Endothelial cell (in vitro differentiated cells): ENCODE measurements at regions not wholly inside any gene's neighbourhood (a gene's known extent, or its start where the extent isn't known, plus 50 kb on each side); places are given as distances from the start of the nearest gene placed in this dataset.

Source experiments
- DNase-seq: peaks from one replicate; pipeline ENCODE4 v3.0.0; 2021; ENCODE audit warnings: low spot score
- H3K27ac Mint-ChIP-seq: one replicate; pipeline ENCODE4 v1.8.0; 2021; ENCODE audit warnings: mixed read lengths, inconsistent platforms; ENCODE audit not compliant: unreplicated experiment
- H3K27me3 Mint-ChIP-seq: one replicate; pipeline ENCODE4 v1.8.0; 2021; ENCODE audit warnings: mild to moderate bottlenecking, moderate library complexity, mixed read lengths, inconsistent platforms; ENCODE audit not compliant: unreplicated experiment
- H3K36me3 Mint-ChIP-seq: one replicate; pipeline ENCODE4 v1.8.0; 2021; ENCODE audit warnings: mild to moderate bottlenecking, low read depth, mixed read lengths, inconsistent platforms; ENCODE audit not compliant: unreplicated experiment
- H3K4me1 Mint-ChIP-seq: one replicate; pipeline ENCODE4 v1.8.0; 2021; ENCODE audit warnings: mild to moderate bottlenecking, mixed read lengths, inconsistent platforms; ENCODE audit not compliant: unreplicated experiment
- H3K4me3 Mint-ChIP-seq: one replicate; pipeline ENCODE4 v1.8.0; 2021; ENCODE audit warnings: mild to moderate bottlenecking, mixed read lengths, inconsistent platforms; ENCODE audit not compliant: unreplicated experiment
- H3K9me3 Mint-ChIP-seq: one replicate; pipeline ENCODE4 v1.8.0; 2021; ENCODE audit warnings: mixed read lengths, inconsistent platforms; ENCODE audit not compliant: unreplicated experiment
- CTCF ChIP-seq: fragments of 200-600 bp; sonication (generic); IDR thresholded peaks from one replicate; pipeline ENCODE4 v1.5.0; 2021; ENCODE audit warnings: antibody characterized with exemption; ENCODE audit not compliant: unreplicated experiment

- DNase-seq = no peak
- Mint-ChIP-seq H3K4me1 (no peaks in the 10 kb centered on the region), H3K9me3 (no peaks in the 10 kb centered on the region), H3K36me3 (no peaks in the 10 kb centered on the region), H3K4me3 (no peak overlapping the region), H3K27me3 (no peaks in the 10 kb centered on the region), H3K27ac (no peak overlapping the region)
- no peak for TF ChIP-seq CTCF
These were observed 207.1 kb upstream of the GHITM start for GRCh38 chr10:83932245-83932644.

GRCh38 chr10:83934062-83934461 is 205.2 kb upstream of the GHITM start:
- Mint-ChIP-seq H3K4me1 (no peaks in the 10 kb centered on the region), H3K36me3 (no peaks in the 10 kb centered on the region)

GRCh38 chr10:83934641-83935338 is 204.5 kb upstream of the GHITM start:
- Mint-ChIP-seq H3K27ac (no peak overlapping the region), H3K9me3 (no peaks in the 10 kb centered on the region), H3K4me1 (no peaks in the 10 kb centered on the region), H3K27me3 (peaks cover 2% of the 10 kb centered on the region), H3K4me3 (no peak overlapping the region), H3K36me3 (no peaks in the 10 kb centered on the region)
- no peak for DNase-seq
- no peak for TF ChIP-seq CTCF

More at GRCh38 chr10:83934062-83934461, 205.2 kb upstream of the GHITM start:
- Mint-ChIP-seq H3K27ac (no peak overlapping the region), H3K27me3 (peaks cover 2% of the 10 kb centered on the region), H3K4me3 (no peak overlapping the region), H3K9me3 (no peaks in the 10 kb centered on the region)
- DNase-seq = no peak
- TF ChIP-seq CTCF = no peak

GRCh38 chr10:83935339-83935736 is 204.0 kb upstream of the GHITM start:
- Mint-ChIP-seq H3K27me3 (peaks cover 2% of the 10 kb centered on the region), H3K36me3 (no peaks in the 10 kb centered on the region), H3K27ac (no peak overlapping the region), H3K4me1 (no peaks in the 10 kb centered on the region), H3K4me3 (no peak overlapping the region), H3K9me3 (no peaks in the 10 kb centered on the region)
- no peak for TF ChIP-seq CTCF
- DNase-seq = no peak

- Mint-ChIP-seq H3K27ac (no peak overlapping the region), H3K4me3 (no peak overlapping the region), H3K4me1 (no peaks in the 10 kb centered on the region), H3K9me3 (no peaks in the 10 kb centered on the region), H3K27me3 (peaks cover 2% of the 10 kb centered on the region), H3K36me3 (no peaks in the 10 kb centered on the region)
- no peak for TF ChIP-seq CTCF
- no peak for DNase-seq
These were observed 203.4 kb upstream of the GHITM start for GRCh38 chr10:83935911-83936310.
